ENCODE measurements at regions not wholly inside any gene's neighbourhood (a gene's known extent, or its start where the extent isn't known, plus 50 kb on each side); places are given as distances from the start of the nearest gene placed in this dataset.

DNA sequence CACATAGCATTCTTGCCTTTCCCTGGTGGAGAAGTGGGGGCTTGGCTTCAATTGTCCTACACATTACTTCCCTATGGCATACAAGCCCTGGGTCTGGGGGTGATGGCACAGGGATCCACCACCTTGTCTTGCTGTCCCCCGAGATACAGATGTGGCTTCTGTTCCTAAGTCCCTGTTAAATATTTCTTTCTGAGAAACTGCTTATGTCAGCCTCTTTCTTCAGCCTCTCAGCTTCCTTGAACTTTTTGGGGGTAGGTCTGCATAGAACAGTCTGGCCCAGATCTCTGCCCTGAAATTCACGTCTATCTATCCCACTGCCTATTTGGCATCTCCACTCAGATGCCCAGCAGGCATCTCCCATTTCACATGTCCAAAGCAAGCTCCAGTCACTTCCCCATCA lies 177.4 kb downstream of the SCP2D1 start:
- TF ChIP-seq, protein P1, sequence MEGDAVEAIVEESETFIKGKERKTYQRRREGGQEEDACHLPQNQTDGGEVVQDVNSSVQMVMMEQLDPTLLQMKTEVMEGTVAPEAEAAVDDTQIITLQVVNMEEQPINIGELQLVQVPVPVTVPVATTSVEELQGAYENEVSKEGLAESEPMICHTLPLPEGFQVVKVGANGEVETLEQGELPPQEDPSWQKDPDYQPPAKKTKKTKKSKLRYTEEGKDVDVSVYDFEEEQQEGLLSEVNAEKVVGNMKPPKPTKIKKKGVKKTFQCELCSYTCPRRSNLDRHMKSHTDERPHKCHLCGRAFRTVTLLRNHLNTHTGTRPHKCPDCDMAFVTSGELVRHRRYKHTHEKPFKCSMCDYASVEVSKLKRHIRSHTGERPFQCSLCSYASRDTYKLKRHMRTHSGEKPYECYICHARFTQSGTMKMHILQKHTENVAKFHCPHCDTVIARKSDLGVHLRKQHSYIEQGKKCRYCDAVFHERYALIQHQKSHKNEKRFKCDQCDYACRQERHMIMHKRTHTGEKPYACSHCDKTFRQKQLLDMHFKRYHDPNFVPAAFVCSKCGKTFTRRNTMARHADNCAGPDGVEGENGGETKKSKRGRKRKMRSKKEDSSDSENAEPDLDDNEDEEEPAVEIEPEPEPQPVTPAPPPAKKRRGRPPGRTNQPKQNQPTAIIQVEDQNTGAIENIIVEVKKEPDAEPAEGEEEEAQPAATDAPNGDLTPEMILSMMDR (IDR thresholded peaks at IDR 0.05; ENCODE audit: low read depth, low read length): no peak
- DNase-seq (ENCODE audit: extremely low read depth, low read depth): no peak

DNA sequence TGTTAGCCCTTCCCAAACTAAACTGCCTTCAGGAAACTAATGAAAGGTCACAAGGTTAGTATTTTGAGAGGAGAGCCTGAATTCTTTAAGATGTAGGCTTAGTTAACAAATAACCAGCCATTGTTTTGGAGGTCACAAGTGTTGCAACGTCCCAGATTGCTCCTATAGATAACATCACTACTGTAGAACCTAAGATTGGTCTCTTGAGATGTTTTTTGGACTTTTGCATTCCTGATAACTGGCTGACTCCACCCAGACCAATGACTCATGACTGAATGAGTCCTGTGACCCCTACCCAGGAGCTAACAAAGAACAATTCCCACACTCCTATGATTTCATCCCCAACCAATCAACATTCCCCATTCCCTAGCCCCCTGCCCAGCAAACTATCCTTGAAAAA lies 178.8 kb downstream of the SCP2D1 start:
- DNase-seq (ENCODE audit: extremely low read depth, low read depth): no peak
- TF ChIP-seq, protein P1 (IDR thresholded peaks at IDR 0.05; ENCODE audit: low read depth, low read length): no peak

DNA sequence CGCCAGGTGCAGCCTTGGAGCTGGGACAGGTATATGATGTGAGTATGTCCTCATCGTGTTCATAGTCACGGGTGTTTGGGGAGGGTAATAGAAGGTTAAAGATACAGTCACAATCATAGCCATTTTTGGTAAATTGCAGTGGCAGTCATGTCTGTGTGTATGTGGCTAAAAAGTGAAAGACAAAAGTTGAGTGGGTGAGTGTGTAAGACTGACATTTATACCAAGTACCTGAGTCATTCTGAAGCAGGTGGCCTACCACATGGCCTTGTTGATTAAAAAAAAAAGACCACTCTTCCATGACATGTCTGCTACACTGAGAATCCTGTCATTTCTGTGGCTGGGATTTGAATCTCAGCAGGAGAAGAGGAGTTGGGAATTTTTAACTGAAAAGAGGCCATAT lies 181.9 kb downstream of the SCP2D1 start:
- TF ChIP-seq, protein P1 (IDR thresholded peaks at IDR 0.05; ENCODE audit: low read depth, low read length): no peak
- DNase-seq (ENCODE audit: extremely low read depth, low read depth): no peak

DNA sequence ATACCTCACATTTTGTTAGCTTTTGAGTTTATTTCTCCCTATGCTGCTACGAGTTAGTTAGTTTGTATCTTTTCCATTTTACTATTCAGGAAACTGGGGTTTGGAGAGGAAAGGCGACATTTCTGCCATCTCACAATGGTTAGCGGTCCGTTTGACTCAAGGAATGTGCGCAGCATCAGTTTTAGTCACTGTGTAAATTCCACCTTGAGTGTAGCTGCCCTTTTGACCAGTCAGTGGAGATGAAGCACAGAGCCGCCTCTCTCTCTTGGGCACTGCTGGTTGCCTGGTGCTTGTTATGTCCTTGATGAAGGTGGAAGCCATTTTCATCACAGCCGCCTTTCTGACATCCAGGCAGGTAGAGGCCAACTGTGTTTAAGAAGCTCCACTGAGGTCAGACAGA lies 185.5 kb downstream of the SCP2D1 start:
- TF ChIP-seq, protein P1 (IDR thresholded peaks at IDR 0.05; ENCODE audit: low read depth, low read length): no peak
- DNase-seq (ENCODE audit: extremely low read depth, low read depth): no peak

DNA sequence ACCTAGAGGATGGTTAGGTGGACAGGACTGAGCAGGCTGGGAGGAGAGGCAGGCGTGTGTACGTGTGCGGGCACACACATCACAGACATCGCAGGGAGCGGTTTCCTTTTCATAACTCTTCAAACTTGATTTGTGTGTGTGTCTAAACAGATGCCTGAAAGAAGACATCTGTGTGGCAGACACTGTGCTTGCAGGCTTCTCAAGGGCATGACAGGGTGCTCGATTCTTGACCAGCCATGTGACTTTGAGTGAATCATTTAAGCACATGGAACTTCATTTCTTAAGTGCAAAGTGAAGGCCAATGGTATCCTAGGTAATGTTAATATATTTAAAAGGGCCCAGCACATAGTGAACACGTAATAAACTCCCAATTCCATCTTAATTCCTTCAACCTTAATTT lies 186.5 kb downstream of the SCP2D1 start:
- TF ChIP-seq, protein P1 (IDR thresholded peaks at IDR 0.05; ENCODE audit: low read depth, low read length): no peak
- DNase-seq (ENCODE audit: extremely low read depth, low read depth): no peak

DNA sequence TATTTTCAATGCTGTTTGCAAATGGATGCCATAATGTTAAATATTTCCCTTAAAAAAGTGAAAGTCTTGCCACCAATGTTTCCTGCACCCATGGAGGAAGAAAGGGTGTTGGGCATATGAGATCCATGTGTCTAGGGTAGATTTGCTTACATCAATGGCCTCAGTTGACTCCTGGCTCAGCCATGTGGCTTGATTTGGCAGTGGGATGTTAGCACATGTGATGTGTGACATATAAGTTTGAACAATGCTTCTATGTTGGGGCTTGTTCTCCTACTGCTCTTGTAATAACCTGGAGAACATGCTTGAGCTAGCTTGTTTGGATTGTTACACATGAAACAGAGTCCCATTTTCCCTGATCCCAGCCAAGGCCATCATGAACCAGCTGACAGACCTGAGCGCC lies 187.6 kb downstream of the SCP2D1 start:
- TF ChIP-seq, protein P1 (IDR thresholded peaks at IDR 0.05; ENCODE audit: low read depth, low read length): no peak
- DNase-seq (ENCODE audit: extremely low read depth, low read depth): no peak

DNA sequence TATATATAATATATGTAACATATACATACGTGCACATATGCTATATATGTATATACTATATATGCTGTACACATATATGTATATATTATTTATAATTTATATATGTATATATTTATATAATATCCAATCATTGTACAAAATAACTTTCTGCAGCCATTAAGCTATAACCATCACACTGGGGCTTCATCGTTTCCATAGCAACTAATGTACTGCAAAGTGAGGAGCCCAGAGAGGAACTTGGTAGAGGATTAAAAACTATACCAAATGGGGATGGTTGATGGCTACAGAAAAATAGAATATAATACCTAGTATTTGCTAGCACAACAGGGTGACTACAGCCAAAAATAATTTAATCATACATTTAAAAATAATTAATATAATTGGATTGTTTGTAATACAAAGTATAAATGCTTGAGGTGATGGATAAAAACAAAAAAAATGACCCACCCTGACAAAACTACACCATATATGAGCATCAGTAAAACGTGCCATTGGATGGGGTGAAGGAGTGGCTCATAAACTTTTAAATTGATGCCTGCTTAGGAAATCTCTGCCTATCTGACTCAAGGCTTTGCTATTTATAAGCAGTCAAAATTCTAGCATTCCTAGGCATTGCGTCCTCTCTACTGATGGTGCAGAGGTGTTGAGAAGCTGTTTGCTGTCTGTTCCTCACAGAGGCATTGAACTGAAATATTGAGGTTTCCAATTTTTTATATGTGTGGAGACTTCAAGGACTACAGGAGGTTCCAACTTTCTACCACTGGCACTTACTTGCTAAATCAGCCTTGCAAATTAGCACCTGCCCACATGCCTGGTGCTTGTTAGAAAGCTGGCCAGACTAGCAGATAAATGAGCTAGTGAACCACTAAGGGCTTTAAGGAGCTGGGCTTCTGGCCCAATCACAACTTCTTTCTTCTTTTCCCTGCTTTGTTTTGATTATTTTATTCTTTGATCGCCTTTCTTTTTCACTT lies 190.1 kb downstream of the SCP2D1 start:
- TF ChIP-seq, protein P1 (IDR thresholded peaks at IDR 0.05; ENCODE audit: low read depth, low read length): no peak
- no peak for DNase-seq (ENCODE audit: extremely low read depth, low read depth)
